RWPE1 (cell line): ENCODE measurements at regions not wholly inside any gene's neighbourhood (a gene's known extent, or its start where the extent isn't known, plus 50 kb on each side); places are given as distances from the start of the nearest gene placed in this dataset.
"Not testable (repeated sequence)": the region's sequence is repeated elsewhere in the genome, so short reads cannot be mapped to it uniquely, and the experiment has no call there.

ENCODE experiments used
- CTCF ChIA-PET: fragments of 350-600 bp; sonication (Branson Sonifier 250); formaldehyde crosslinking; extraction: SDS; loops from one replicate; lab custom pipeline; 2021; lab: Yijun Ruan, JAX
- POLR2A ChIA-PET: fragments of 400-600 bp; formaldehyde crosslinking; extraction: SDS; loops from one replicate; lab custom pipeline; 2020; ENCODE audit warnings: antibody characterized with exemption; ENCODE audit not compliant: low non-redundant PET; lab: Yijun Ruan, JAX
- DNase-seq: peaks from one replicate; pipeline ENCODE4 v3.0.0; 2012; ENCODE audit warnings: low spot score
- H3K27ac ChIP-seq: fragments of 450-650 bp; 2 replicates; pipeline ENCODE4 v1.5.1; 2017

- DNase-seq, H3K27ac ChIP-seq, POLR2A ChIA-PET, CTCF ChIA-PET: not testable (repeated sequence)
Observed at GRCh38 chr2:87565116-87565515, 182.8 kb upstream of the PLGLB2 start.

- DNase-seq, H3K27ac ChIP-seq, CTCF ChIA-PET, POLR2A ChIA-PET: not testable (repeated sequence)
Observed at GRCh38 chr2:87566531-87566930, 181.4 kb upstream of the PLGLB2 start.

GRCh38 chr2:87567093-87567492 is 180.8 kb upstream of the PLGLB2 start:
- DNase-seq, CTCF ChIA-PET, POLR2A ChIA-PET, H3K27ac ChIP-seq: not testable (repeated sequence)

GRCh38 chr2:87567912-87568311 is 180.0 kb upstream of the PLGLB2 start:
- DNase-seq, H3K27ac ChIP-seq, CTCF ChIA-PET, POLR2A ChIA-PET: not testable (repeated sequence)

- CTCF ChIA-PET, POLR2A ChIA-PET, DNase-seq, H3K27ac ChIP-seq: not testable (repeated sequence)
Observed at GRCh38 chr2:87568554-87569278, 179.2 kb upstream of the PLGLB2 start.

GRCh38 chr2:87569689-87570397 is 178.0 kb upstream of the PLGLB2 start:
- CTCF ChIA-PET, DNase-seq, POLR2A ChIA-PET, H3K27ac ChIP-seq: not testable (repeated sequence)

GRCh38 chr2:87571889-87572465 is 175.9 kb upstream of the PLGLB2 start:
- POLR2A ChIA-PET, H3K27ac ChIP-seq, CTCF ChIA-PET, DNase-seq: not testable (repeated sequence)

GRCh38 chr2:87572906-87573305 is 175.0 kb upstream of the PLGLB2 start:
- POLR2A ChIA-PET, CTCF ChIA-PET, DNase-seq, H3K27ac ChIP-seq: not testable (repeated sequence)

- H3K27ac ChIP-seq, POLR2A ChIA-PET, CTCF ChIA-PET, DNase-seq: not testable (repeated sequence)
Observed at GRCh38 chr2:87573386-87574192, 174.3 kb upstream of the PLGLB2 start.

- CTCF ChIA-PET, POLR2A ChIA-PET, DNase-seq, H3K27ac ChIP-seq: not testable (repeated sequence)
Observed at GRCh38 chr2:87574193-87575119, 173.4 kb upstream of the PLGLB2 start.

GRCh38 chr2:87575138-87575537 is 172.7 kb upstream of the PLGLB2 start:
- POLR2A ChIA-PET, H3K27ac ChIP-seq, CTCF ChIA-PET, DNase-seq: not testable (repeated sequence)

GRCh38 chr2:87577358-87577757 is 170.5 kb upstream of the PLGLB2 start:
- POLR2A ChIA-PET, H3K27ac ChIP-seq: not testable (repeated sequence)

GRCh38 chr2:87582152-87582551 is 165.7 kb upstream of the PLGLB2 start:
- H3K27ac ChIP-seq, POLR2A ChIA-PET, DNase-seq, CTCF ChIA-PET: not testable (repeated sequence)

More at GRCh38 chr2:87577358-87577757, 170.5 kb upstream of the PLGLB2 start:
- DNase-seq, CTCF ChIA-PET: not testable (repeated sequence)

- DNase-seq, H3K27ac ChIP-seq, CTCF ChIA-PET, POLR2A ChIA-PET: not testable (repeated sequence)
Observed at GRCh38 chr2:87582579-87582978, 165.3 kb upstream of the PLGLB2 start.

- DNase-seq, H3K27ac ChIP-seq, POLR2A ChIA-PET, CTCF ChIA-PET: not testable (repeated sequence)
Observed at GRCh38 chr2:87583370-87583769, 164.5 kb upstream of the PLGLB2 start.

GRCh38 chr2:87583803-87584202 is 164.1 kb upstream of the PLGLB2 start:
- POLR2A ChIA-PET, DNase-seq, CTCF ChIA-PET, H3K27ac ChIP-seq: not testable (repeated sequence)
